Activated T-cell treated with anti-CD3 and anti-CD28 coated beads, Interleukin-2, amount 50 U/mL, for 24 hours (primary cell): ENCODE measurements at regions not wholly inside any gene's neighbourhood (a gene's known extent, or its start where the extent isn't known, plus 50 kb on each side); places are given as distances from the start of the nearest gene placed in this dataset.

Experiments used
- DNase-seq: peaks from one replicate; pipeline ENCODE4 v3.0.0-alpha.2; 2020
- H3K27ac Mint-ChIP-seq: 2 replicates; pipeline ENCODE4 v1.8.0; 2020; ENCODE audit warnings: mild to moderate bottlenecking, mixed read lengths
- H3K27me3 Mint-ChIP-seq: 2 replicates; pipeline ENCODE4 v1.8.0; 2020; ENCODE audit warnings: mixed read lengths
- H3K36me3 Mint-ChIP-seq: 2 replicates; pipeline ENCODE4 v1.8.0; 2020; ENCODE audit warnings: low read depth, mixed read lengths
- H3K4me1 Mint-ChIP-seq: 2 replicates; pipeline ENCODE4 v1.8.0; 2020; ENCODE audit warnings: low read depth, mixed read lengths
- H3K4me3 Mint-ChIP-seq: 2 replicates; pipeline ENCODE4 v1.8.0; 2020; ENCODE audit warnings: mild to moderate bottlenecking, moderate library complexity, mixed read lengths
- H3K9me3 Mint-ChIP-seq: 2 replicates; pipeline ENCODE4 v1.8.0; 2020; ENCODE audit warnings: mixed read lengths

GRCh38 chr20:51204794-51205193 lies 181.9 kb upstream of the KCNG1 start:
- H3K27me3 Mint-ChIP-seq = peaks cover 55% of the 10 kb centered on the region
- no peaks in the 10 kb centered on the region for H3K36me3 Mint-ChIP-seq
- no peak for DNase-seq
- no peaks in the 10 kb centered on the region for H3K9me3 Mint-ChIP-seq
- H3K27ac Mint-ChIP-seq = no peak overlapping the region
- no peak overlapping the region for H3K4me3 Mint-ChIP-seq
- no peaks in the 10 kb centered on the region for H3K4me1 Mint-ChIP-seq

GRCh38 chr20:51204051-51204715 lies 181.3 kb upstream of the KCNG1 start:
- DNase-seq = no peak
- H3K4me1 Mint-ChIP-seq = no peaks in the 10 kb centered on the region
- H3K27me3 Mint-ChIP-seq = peaks cover 59% of the 10 kb centered on the region
- no peak overlapping the region for H3K4me3 Mint-ChIP-seq
- no peak overlapping the region for H3K27ac Mint-ChIP-seq
- H3K36me3 Mint-ChIP-seq = no peaks in the 10 kb centered on the region
- H3K9me3 Mint-ChIP-seq = no peaks in the 10 kb centered on the region

GRCh38 chr20:51202304-51202703 lies 179.4 kb upstream of the KCNG1 start:
- Mint-ChIP-seq H3K27ac (no peak overlapping the region), H3K9me3 (no peaks in the 10 kb centered on the region), H3K27me3 (peaks cover 55% of the 10 kb centered on the region), H3K4me1 (no peaks in the 10 kb centered on the region), H3K36me3 (no peaks in the 10 kb centered on the region), H3K4me3 (no peak overlapping the region)
- no peak for DNase-seq

- Mint-ChIP-seq H3K27me3 (peaks cover 67% of the 10 kb centered on the region), H3K4me1 (no peaks in the 10 kb centered on the region), H3K9me3 (no peaks in the 10 kb centered on the region), H3K4me3 (no peak overlapping the region), H3K36me3 (no peaks in the 10 kb centered on the region), H3K27ac (no peak overlapping the region)
- no peak for DNase-seq
These were observed 177.0 kb upstream of the KCNG1 start for GRCh38 chr20:51199920-51200319.

GRCh38 chr20:51198876-51199523 lies 176.1 kb upstream of the KCNG1 start:
- H3K36me3 Mint-ChIP-seq = no peaks in the 10 kb centered on the region

GRCh38 chr20:51198238-51198637 lies 175.3 kb upstream of the KCNG1 start:
- Mint-ChIP-seq H3K4me1 (no peaks in the 10 kb centered on the region), H3K36me3 (no peaks in the 10 kb centered on the region), H3K4me3 (no peak overlapping the region), H3K27ac (no peak overlapping the region), H3K9me3 (no peaks in the 10 kb centered on the region), H3K27me3 (peaks cover 68% of the 10 kb centered on the region)
- DNase-seq = no peak

More at GRCh38 chr20:51198876-51199523, 176.1 kb upstream of the KCNG1 start:
- no peak for DNase-seq
- H3K4me1 Mint-ChIP-seq = no peaks in the 10 kb centered on the region
- no peak overlapping the region for H3K4me3 Mint-ChIP-seq
- no peaks in the 10 kb centered on the region for H3K9me3 Mint-ChIP-seq
- H3K27me3 Mint-ChIP-seq = peaks cover 63% of the 10 kb centered on the region
- H3K27ac Mint-ChIP-seq = no peak overlapping the region

- peaks cover 59% of the 10 kb centered on the region for H3K27me3 Mint-ChIP-seq
- H3K27ac Mint-ChIP-seq = no peak overlapping the region
- no peaks in the 10 kb centered on the region for H3K4me1 Mint-ChIP-seq
- H3K4me3 Mint-ChIP-seq = no peak overlapping the region
- no peaks in the 10 kb centered on the region for H3K36me3 Mint-ChIP-seq
- H3K9me3 Mint-ChIP-seq = no peaks in the 10 kb centered on the region
- no peak for DNase-seq
These were observed 174.2 kb upstream of the KCNG1 start for GRCh38 chr20:51196991-51197651.

- Mint-ChIP-seq H3K4me1 (no peaks in the 10 kb centered on the region), H3K27me3 (peaks cover 51% of the 10 kb centered on the region), H3K36me3 (no peaks in the 10 kb centered on the region), H3K9me3 (no peaks in the 10 kb centered on the region), H3K4me3 (no peak overlapping the region), H3K27ac (no peak overlapping the region)
- DNase-seq = no peak
These were observed 173.1 kb upstream of the KCNG1 start for GRCh38 chr20:51195990-51196389.

- no peak for DNase-seq
- no peak overlapping the region for H3K4me3 Mint-ChIP-seq
- H3K36me3 Mint-ChIP-seq = no peaks in the 10 kb centered on the region
- no peaks in the 10 kb centered on the region for H3K9me3 Mint-ChIP-seq
- peaks cover 49% of the 10 kb centered on the region for H3K27me3 Mint-ChIP-seq
- H3K27ac Mint-ChIP-seq = no peak overlapping the region
- H3K4me1 Mint-ChIP-seq = no peaks in the 10 kb centered on the region
These were observed 172.6 kb upstream of the KCNG1 start for GRCh38 chr20:51195419-51195901.

GRCh38 chr20:51193066-51193772 lies 170.3 kb upstream of the KCNG1 start:
- H3K4me1 Mint-ChIP-seq = no peaks in the 10 kb centered on the region
- no peak for DNase-seq
- no peak overlapping the region for H3K4me3 Mint-ChIP-seq
- H3K36me3 Mint-ChIP-seq = no peaks in the 10 kb centered on the region
- H3K9me3 Mint-ChIP-seq = no peaks in the 10 kb centered on the region
- H3K27me3 Mint-ChIP-seq = peaks cover 39% of the 10 kb centered on the region
- H3K27ac Mint-ChIP-seq = no peak overlapping the region

GRCh38 chr20:51190783-51191180 lies 167.9 kb upstream of the KCNG1 start:
- DNase-seq = no peak
- H3K4me1 Mint-ChIP-seq = no peaks in the 10 kb centered on the region
- H3K36me3 Mint-ChIP-seq = no peaks in the 10 kb centered on the region
- H3K4me3 Mint-ChIP-seq = no peak overlapping the region
- H3K27me3 Mint-ChIP-seq = peaks cover 27% of the 10 kb centered on the region
- H3K27ac Mint-ChIP-seq = no peak overlapping the region
- no peaks in the 10 kb centered on the region for H3K9me3 Mint-ChIP-seq

GRCh38 chr20:51189814-51190782 lies 167.2 kb upstream of the KCNG1 start:
- no peak for DNase-seq

GRCh38 chr20:51188941-51189340 lies 166.0 kb upstream of the KCNG1 start:
- Mint-ChIP-seq H3K27me3 (peaks cover 30% of the 10 kb centered on the region), H3K27ac (no peak overlapping the region), H3K4me3 (no peak overlapping the region), H3K4me1 (no peaks in the 10 kb centered on the region), H3K9me3 (no peaks in the 10 kb centered on the region), H3K36me3 (no peaks in the 10 kb centered on the region)
- DNase-seq = no peak

More at GRCh38 chr20:51189814-51190782, 167.2 kb upstream of the KCNG1 start:
- no peaks in the 10 kb centered on the region for H3K36me3 Mint-ChIP-seq
- no peaks in the 10 kb centered on the region for H3K4me1 Mint-ChIP-seq
- H3K27ac Mint-ChIP-seq = no peak overlapping the region
- no peaks in the 10 kb centered on the region for H3K9me3 Mint-ChIP-seq
- H3K27me3 Mint-ChIP-seq = peaks cover 29% of the 10 kb centered on the region
- H3K4me3 Mint-ChIP-seq = no peak overlapping the region

GRCh38 chr20:51187261-51187660 lies 164.4 kb upstream of the KCNG1 start:
- no peak overlapping the region for H3K27ac Mint-ChIP-seq
- H3K4me1 Mint-ChIP-seq = no peaks in the 10 kb centered on the region
- no peaks in the 10 kb centered on the region for H3K36me3 Mint-ChIP-seq
- H3K4me3 Mint-ChIP-seq = no peak overlapping the region
- no peaks in the 10 kb centered on the region for H3K9me3 Mint-ChIP-seq
- peaks cover 30% of the 10 kb centered on the region for H3K27me3 Mint-ChIP-seq
- no peak for DNase-seq
